HEK293 (cell line): ENCODE measurements at regions not wholly inside any gene's neighbourhood (a gene's known extent, or its start where the extent isn't known, plus 50 kb on each side); places are given as distances from the start of the nearest gene placed in this dataset.

ENCODE experiments used
- CTCF ChIA-PET: fragments of 350-600 bp; formaldehyde crosslinking; extraction: SDS; loops from one replicate; lab custom pipeline; 2021; ENCODE audit warnings: antibody characterized with exemption; lab: Yijun Ruan, JAX
- POLR2A ChIA-PET: fragments of 300-600 bp; formaldehyde crosslinking; extraction: SDS; loops from one replicate; lab custom pipeline; 2020; ENCODE audit warnings: antibody characterized with exemption, inconsistent platforms; lab: Yijun Ruan, JAX
- H3K27ac ChIP-seq: fragments of 200-500 bp; sonication (Bioruptor generic); 2 replicates; pipeline ENCODE4 v1.5.1; 2014; ENCODE audit warnings: low read depth, low read length, control low read depth, inconsistent platforms; ENCODE audit errors: extremely low read depth
- H3K36me3 ChIP-seq, 2 experiments: fragments of 200-500 bp in 1 of 2; sonication (Bioruptor generic) in 1 of 2; 1 replicate in 1 of 2; 2 replicates in 1 of 2; pipeline ENCODE4 v1.5.1; 2014 to 2017; ENCODE audit warnings: inconsistent platforms in 2 of 2, low read length in 2 of 2; ENCODE audit not compliant: control insufficient read depth in 2 of 2, insufficient read depth in 1 of 2
- H3K4me1 ChIP-seq: fragments of 200-500 bp; sonication (Bioruptor generic); 2 replicates; pipeline ENCODE4 v1.5.1; 2014; ENCODE audit warnings: mild to moderate bottlenecking, low read length, inconsistent platforms; ENCODE audit not compliant: control insufficient read depth, insufficient read depth
- H3K4me3 ChIP-seq: 2 replicates; pipeline ENCODE4 v1.5.1; 2011; ENCODE audit warnings: low read depth, mild to moderate bottlenecking, control low read depth, low read length, moderate library complexity
- H3K9me3 ChIP-seq: fragments of 200-500 bp; sonication (Bioruptor generic); 2 replicates; pipeline ENCODE4 v1.5.1; 2014; ENCODE audit warnings: low read depth, low read length, inconsistent platforms; ENCODE audit not compliant: control insufficient read depth, insufficient read depth
- HOXA7 ChIP-seq: sonication (generic); formaldehyde crosslinking; IDR thresholded peaks from 2 replicates; pipeline ENCODE4 v1.8.1; 2022; ENCODE audit warnings: missing genetic modification reagents, borderline replicate concordance
- HOXC10 ChIP-seq: sonication (generic); formaldehyde crosslinking; IDR thresholded peaks from 2 replicates; pipeline ENCODE4 v1.8.1; 2023; ENCODE audit warnings: mild to moderate bottlenecking, missing genetic modification reagents
- IKZF3 ChIP-seq: fragments of 450-650 bp; IDR thresholded peaks from 2 replicates; pipeline ENCODE4 v1.5.0; 2018; ENCODE audit warnings: missing biosample characterization, mild to moderate bottlenecking, missing genetic modification characterization, moderate library complexity
- RBAK ChIP-seq: fragments of 450-650 bp; formaldehyde crosslinking; IDR thresholded peaks from 2 replicates; pipeline ENCODE4 v1.5.1; 2016; ENCODE audit warnings: missing biosample characterization, missing genetic modification characterization
- REPIN1 ChIP-seq: fragments of 450-650 bp; formaldehyde crosslinking; IDR thresholded peaks from 2 replicates; pipeline ENCODE4 v1.5.1; 2017; ENCODE audit warnings: missing biosample characterization, missing genetic modification characterization, low read depth
- SP2 ChIP-seq: fragments of 450-650 bp; formaldehyde crosslinking; IDR thresholded peaks from 2 replicates; pipeline ENCODE4 v1.5.1; 2016; ENCODE audit warnings: missing biosample characterization, missing genetic modification characterization
- WT1 ChIP-seq: fragments of 450-650 bp; formaldehyde crosslinking; IDR thresholded peaks from 2 replicates; pipeline ENCODE4 v1.5.1; 2016; ENCODE audit warnings: missing biosample characterization, missing genetic modification characterization
- ZBTB8A ChIP-seq: fragments of 450-650 bp; formaldehyde crosslinking; IDR thresholded peaks from 2 replicates; pipeline ENCODE4 v1.5.1; 2016; ENCODE audit warnings: missing biosample characterization, missing genetic modification characterization
- ZFP3 ChIP-seq: fragments of 450-650 bp; formaldehyde crosslinking; IDR thresholded peaks from 2 replicates; pipeline ENCODE4 v1.5.1; 2016; ENCODE audit warnings: low read depth, missing biosample characterization, missing genetic modification characterization
- ZNF221 ChIP-seq: fragments of 450-650 bp; formaldehyde crosslinking; IDR thresholded peaks from 2 replicates; pipeline ENCODE4 v1.5.1; 2017; ENCODE audit warnings: missing biosample characterization, missing genetic modification characterization, borderline replicate concordance
- ZNF274 ChIP-seq, 2 experiments: fragments of 200-500 bp in 1 of 2; fragments of 450-650 bp in 1 of 2; sonication (Bioruptor generic) in 1 of 2; formaldehyde crosslinking in 1 of 2; IDR thresholded peaks; 2 replicates each; pipeline versions ENCODE4 v1.5.1 to v1.6.1; 2014 to 2016; ENCODE audit warnings: borderline replicate concordance in 1 of 2, inconsistent platforms in 1 of 2, low read length in 1 of 2, missing biosample characterization in 1 of 2, missing genetic modification characterization in 1 of 2
- ZNF362 ChIP-seq: fragments of 450-650 bp; formaldehyde crosslinking; IDR thresholded peaks from 2 replicates; pipeline ENCODE4 v1.5.1; 2016; ENCODE audit warnings: missing biosample characterization, missing genetic modification characterization
- ZNF48 ChIP-seq: fragments of 450-650 bp; formaldehyde crosslinking; IDR thresholded peaks from 2 replicates; pipeline ENCODE4 v1.5.1; 2016; ENCODE audit warnings: missing biosample characterization, missing genetic modification characterization
- ZNF488 ChIP-seq: fragments of 450-650 bp; formaldehyde crosslinking; IDR thresholded peaks from 2 replicates; pipeline ENCODE4 v1.5.1; 2016; ENCODE audit warnings: missing biosample characterization, missing genetic modification characterization
- ZNF544 ChIP-seq: fragments of 450-650 bp; formaldehyde crosslinking; IDR thresholded peaks from 2 replicates; pipeline ENCODE4 v1.5.0; 2017; ENCODE audit warnings: missing biosample characterization, missing genetic modification characterization
- ZNF624 ChIP-seq: fragments of 450-650 bp; formaldehyde crosslinking; IDR thresholded peaks from 2 replicates; pipeline ENCODE4 v1.5.1; 2017; ENCODE audit warnings: missing biosample characterization, missing genetic modification characterization
- ZNF654 ChIP-seq: fragments of 450-650 bp; formaldehyde crosslinking; IDR thresholded peaks from 2 replicates; pipeline ENCODE4 v1.5.1; 2016; ENCODE audit warnings: low read depth, missing biosample characterization, missing genetic modification characterization
- ZNF670 ChIP-seq: fragments of 450-650 bp; formaldehyde crosslinking; IDR thresholded peaks from 2 replicates; pipeline ENCODE4 v1.5.1; 2016; ENCODE audit warnings: missing biosample characterization, missing genetic modification characterization, low read depth
- ZNF692 ChIP-seq: fragments of 450-650 bp; formaldehyde crosslinking; IDR thresholded peaks from 2 replicates; pipeline ENCODE4 v1.5.1; 2016; ENCODE audit warnings: missing biosample characterization, missing genetic modification characterization
- ZNF776 ChIP-seq: fragments of 450-650 bp; formaldehyde crosslinking; IDR thresholded peaks from 2 replicates; pipeline ENCODE4 v1.5.0; 2017; ENCODE audit warnings: missing biosample characterization, missing genetic modification characterization, borderline replicate concordance
- ZNF843 ChIP-seq: fragments of 450-650 bp; formaldehyde crosslinking; IDR thresholded peaks from 2 replicates; pipeline ENCODE4 v1.5.1; 2016; ENCODE audit warnings: missing biosample characterization, missing genetic modification characterization
- TF ChIP-seq, protein P1 (sequence below): fragments of 450-650 bp; formaldehyde crosslinking; IDR thresholded peaks from 2 replicates; pipeline ENCODE4 v1.5.1; 2016; ENCODE audit warnings: missing biosample characterization, missing genetic modification characterization
- TF ChIP-seq, protein P2 (sequence below): fragments of 450-650 bp; IDR thresholded peaks from 2 replicates; pipeline ENCODE4 v1.5.1; 2018; ENCODE audit warnings: missing biosample characterization, mild to moderate bottlenecking, missing genetic modification characterization

- TF ChIP-seq ZNF692 (no peak), ZNF48 (tag by site-specific recombination) (no peak), ZNF544 (tag by site-specific recombination) (no peak), HOXC10 (CRISPR knock-in tag) (no peak), ZNF624 (tag by site-specific recombination) (no peak)
- ChIA-PET POLR2A (no interaction called here), CTCF (no interaction called here)
- H3K36me3 ChIP-seq, result no peaks in the 10 kb centered on the region
- no peak overlapping the region for H3K27ac ChIP-seq
- no peak overlapping the region for H3K4me3 ChIP-seq
- H3K4me1 ChIP-seq, result no peaks in the 10 kb centered on the region
- no peaks in the 10 kb centered on the region for H3K9me3 ChIP-seq
These were observed 517.0 kb upstream of the PPP2R3A start for GRCh38 chr3:135448520-135448919.

DNA sequence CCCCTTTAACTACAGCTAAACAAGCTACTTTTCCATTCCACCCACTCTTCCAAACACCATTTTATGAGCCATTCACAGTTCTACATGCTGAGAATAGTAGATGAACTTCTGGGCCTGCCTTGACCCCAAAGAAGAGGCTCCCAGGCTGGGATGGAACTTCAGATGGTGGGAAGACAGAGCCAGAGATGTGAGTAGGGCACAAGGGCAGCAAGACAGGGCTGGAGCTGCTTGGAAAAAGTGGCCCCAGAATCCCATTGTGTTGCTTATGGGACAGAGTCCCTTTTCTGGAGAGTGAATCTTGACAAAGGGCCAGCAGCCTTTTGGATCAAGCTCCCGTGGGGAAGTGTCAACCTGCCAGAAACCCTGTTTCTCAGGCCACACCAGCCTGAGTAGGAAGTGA is 516.5 kb upstream of the PPP2R3A start:
- no peaks in the 10 kb centered on the region for H3K4me1 ChIP-seq
- CTCF ChIA-PET, result no interaction called here
- H3K27ac ChIP-seq, result no peak overlapping the region
- no peaks in the 10 kb centered on the region for H3K36me3 ChIP-seq
- H3K4me3 ChIP-seq, result no peak overlapping the region
- TF ChIP-seq ZFP3 (tag by site-specific recombination) (no peak), ZNF274 (IDR thresholded peaks at IDR 0.05; ENCODE audit: low read length) (no peak), ZNF274 (tag by site-specific recombination; IDR thresholded peaks at IDR 0.05; ENCODE audit: borderline replicate concordance) (no peak), ZNF654 (tag by site-specific recombination) (no peak), ZNF670 (tag by site-specific recombination) (no peak), ZNF362 (tag by site-specific recombination) (no peak), SP2 (tag by site-specific recombination) (no peak), ZNF843 (tag by site-specific recombination) (no peak)
- TF ChIP-seq, protein P1, sequence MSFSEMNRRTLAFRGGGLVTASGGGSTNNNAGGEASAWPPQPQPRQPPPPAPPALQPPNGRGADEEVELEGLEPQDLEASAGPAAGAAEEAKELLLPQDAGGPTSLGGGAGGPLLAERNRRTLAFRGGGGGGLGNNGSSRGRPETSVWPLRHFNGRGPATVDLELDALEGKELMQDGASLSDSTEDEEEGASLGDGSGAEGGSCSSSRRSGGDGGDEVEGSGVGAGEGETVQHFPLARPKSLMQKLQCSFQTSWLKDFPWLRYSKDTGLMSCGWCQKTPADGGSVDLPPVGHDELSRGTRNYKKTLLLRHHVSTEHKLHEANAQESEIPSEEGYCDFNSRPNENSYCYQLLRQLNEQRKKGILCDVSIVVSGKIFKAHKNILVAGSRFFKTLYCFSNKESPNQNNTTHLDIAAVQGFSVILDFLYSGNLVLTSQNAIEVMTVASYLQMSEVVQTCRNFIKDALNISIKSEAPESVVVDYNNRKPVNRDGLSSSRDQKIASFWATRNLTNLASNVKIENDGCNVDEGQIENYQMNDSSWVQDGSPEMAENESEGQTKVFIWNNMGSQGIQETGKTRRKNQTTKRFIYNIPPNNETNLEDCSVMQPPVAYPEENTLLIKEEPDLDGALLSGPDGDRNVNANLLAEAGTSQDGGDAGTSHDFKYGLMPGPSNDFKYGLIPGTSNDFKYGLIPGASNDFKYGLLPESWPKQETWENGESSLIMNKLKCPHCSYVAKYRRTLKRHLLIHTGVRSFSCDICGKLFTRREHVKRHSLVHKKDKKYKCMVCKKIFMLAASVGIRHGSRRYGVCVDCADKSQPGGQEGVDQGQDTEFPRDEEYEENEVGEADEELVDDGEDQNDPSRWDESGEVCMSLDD, result no peak
- POLR2A ChIA-PET, result no interaction called here
- H3K9me3 ChIP-seq, result no peaks in the 10 kb centered on the region

DNA sequence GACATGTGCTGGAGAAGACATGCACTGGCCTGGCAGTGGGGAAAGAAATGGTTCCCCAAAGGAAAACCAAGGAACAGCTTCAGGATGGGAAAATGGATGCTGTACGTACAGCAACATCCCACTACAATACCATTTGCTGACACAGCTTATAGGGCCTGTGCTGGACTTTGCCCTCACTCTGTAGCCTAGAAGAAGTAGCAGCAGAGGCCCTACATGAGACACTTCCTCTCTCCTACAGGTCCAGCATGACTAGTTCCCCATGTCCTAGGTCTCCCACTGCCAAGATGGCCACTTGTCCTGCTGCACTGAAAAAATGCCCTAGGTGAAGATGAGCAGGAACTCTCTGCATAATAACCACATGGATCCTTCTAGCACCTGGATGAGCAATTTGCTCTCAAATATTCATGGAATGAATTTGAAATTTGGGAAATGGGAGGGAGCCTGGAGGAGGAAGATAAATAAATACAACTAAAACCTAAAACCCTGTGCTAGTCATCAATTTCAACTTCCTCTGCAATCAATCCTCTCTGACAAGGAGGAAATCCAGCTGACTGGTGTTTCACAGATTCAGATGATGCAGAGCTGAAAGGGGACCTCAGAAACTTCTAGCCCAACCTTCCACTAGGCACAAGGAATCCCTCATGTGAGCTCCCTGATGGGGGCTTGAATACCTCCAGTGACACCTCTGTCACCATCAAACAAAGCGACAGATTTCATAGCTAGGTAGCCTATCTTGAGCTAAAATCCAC is 514.3 kb upstream of the PPP2R3A start:
- Histone ChIP-seq H3K9me3 (no peaks in the 10 kb centered on the region), H3K4me1 (no peaks in the 10 kb centered on the region), H3K4me3 (no peak overlapping the region), H3K27ac (no peak overlapping the region), H3K36me3 (no peaks in the 10 kb centered on the region)
- ChIA-PET CTCF (interaction anchor here (1.2 kb wide), 1 partner anchor 140 kb away, joined by 3 read pairs; no protein-coding TSS in a partner anchor), POLR2A (no interaction called here)
- no peak for TF ChIP-seq HOXA7 (CRISPR knock-in tag)
- TF ChIP-seq, protein P2, sequence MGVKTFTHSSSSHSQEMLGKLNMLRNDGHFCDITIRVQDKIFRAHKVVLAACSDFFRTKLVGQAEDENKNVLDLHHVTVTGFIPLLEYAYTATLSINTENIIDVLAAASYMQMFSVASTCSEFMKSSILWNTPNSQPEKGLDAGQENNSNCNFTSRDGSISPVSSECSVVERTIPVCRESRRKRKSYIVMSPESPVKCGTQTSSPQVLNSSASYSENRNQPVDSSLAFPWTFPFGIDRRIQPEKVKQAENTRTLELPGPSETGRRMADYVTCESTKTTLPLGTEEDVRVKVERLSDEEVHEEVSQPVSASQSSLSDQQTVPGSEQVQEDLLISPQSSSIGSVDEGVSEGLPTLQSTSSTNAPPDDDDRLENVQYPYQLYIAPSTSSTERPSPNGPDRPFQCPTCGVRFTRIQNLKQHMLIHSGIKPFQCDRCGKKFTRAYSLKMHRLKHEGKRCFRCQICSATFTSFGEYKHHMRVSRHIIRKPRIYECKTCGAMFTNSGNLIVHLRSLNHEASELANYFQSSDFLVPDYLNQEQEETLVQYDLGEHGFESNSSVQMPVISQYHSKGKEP (tag by site-specific recombination), result no peak
- TF ChIP-seq ZBTB8A (tag by site-specific recombination), result no peak
- no peak for TF ChIP-seq RBAK (tag by site-specific recombination)
- TF ChIP-seq ZNF776 (tag by site-specific recombination), result no peak
- TF ChIP-seq REPIN1 (tag by site-specific recombination), result no peak
- TF ChIP-seq WT1, result no peak
- no peak for TF ChIP-seq IKZF3 (tag by site-specific recombination)
- no peak for TF ChIP-seq ZNF221 (tag by site-specific recombination)
- no peak for TF ChIP-seq ZNF488 (tag by site-specific recombination)
